GM06990 (cell line): ENCODE measurements at regions not wholly inside any gene's neighbourhood (a gene's known extent, or its start where the extent isn't known, plus 50 kb on each side); places are given as distances from the start of the nearest gene placed in this dataset.

Source experiments
- DNase-seq: peaks from one replicate; pipeline ENCODE4 v3.0.0-alpha.2; 2011; ENCODE audit not compliant: insufficient read length; ENCODE audit errors: extremely low read depth
- H3K27me3 ChIP-seq: replicated peaks from 2 replicates; pipeline ENCODE4 v1.6.0; 2011; ENCODE audit warnings: low read length; ENCODE audit not compliant: control insufficient read depth, insufficient read depth
- H3K36me3 ChIP-seq: 2 replicates; pipeline ENCODE4 v1.5.1; 2011; ENCODE audit warnings: low read length; ENCODE audit not compliant: control insufficient read depth, insufficient read depth
- H3K4me3 ChIP-seq: replicated peaks from 2 replicates; pipeline ENCODE4 v1.5.1; 2011; ENCODE audit warnings: low read depth, mild to moderate bottlenecking, control low read depth, low read length
- CTCF ChIP-seq: IDR thresholded peaks from 2 replicates; pipeline ENCODE4 v1.5.1; 2011; ENCODE audit warnings: low read length, control low read depth, mild to moderate bottlenecking, inconsistent platforms; ENCODE audit not compliant: insufficient read depth, poor library complexity, severe bottlenecking

DNA sequence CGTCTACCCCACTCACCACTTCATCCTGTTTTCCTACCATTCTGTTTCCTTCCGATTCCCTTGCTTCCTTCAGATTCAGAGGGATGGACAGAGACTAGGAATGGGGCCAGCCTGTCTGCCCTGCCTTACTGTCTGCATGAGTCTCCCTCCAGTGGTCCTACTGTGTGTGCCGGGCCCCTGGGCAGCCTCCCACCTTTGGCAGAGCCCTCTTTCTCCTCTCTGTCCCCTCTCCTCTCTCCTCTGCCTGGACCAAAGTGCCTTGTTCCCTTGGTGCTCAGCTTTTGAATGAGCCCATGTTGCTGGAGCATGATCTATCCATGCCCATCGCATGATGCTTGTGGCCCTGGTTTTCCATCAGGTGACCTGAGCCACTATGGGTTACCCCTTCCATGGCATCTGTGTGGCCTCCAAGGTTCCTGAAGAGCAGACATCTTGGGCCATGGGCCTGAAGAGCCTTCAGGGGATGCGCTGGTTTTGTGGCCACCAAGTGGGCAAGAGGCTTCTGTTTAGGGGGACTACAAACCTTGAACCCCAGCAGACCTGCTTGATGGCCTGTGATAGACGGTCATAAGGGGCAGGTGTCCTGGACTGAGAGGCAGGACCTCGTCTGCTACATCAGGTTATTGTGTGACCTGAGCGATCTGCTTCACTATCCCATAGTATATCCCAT lies 54.2 kb upstream of the BCL11B start:
- H3K4me3 ChIP-seq, result no peak overlapping the region
- no peaks in the 10 kb centered on the region for H3K27me3 ChIP-seq
- no peak for TF ChIP-seq CTCF
- no peaks in the 10 kb centered on the region for H3K36me3 ChIP-seq
- no peak for DNase-seq

DNA sequence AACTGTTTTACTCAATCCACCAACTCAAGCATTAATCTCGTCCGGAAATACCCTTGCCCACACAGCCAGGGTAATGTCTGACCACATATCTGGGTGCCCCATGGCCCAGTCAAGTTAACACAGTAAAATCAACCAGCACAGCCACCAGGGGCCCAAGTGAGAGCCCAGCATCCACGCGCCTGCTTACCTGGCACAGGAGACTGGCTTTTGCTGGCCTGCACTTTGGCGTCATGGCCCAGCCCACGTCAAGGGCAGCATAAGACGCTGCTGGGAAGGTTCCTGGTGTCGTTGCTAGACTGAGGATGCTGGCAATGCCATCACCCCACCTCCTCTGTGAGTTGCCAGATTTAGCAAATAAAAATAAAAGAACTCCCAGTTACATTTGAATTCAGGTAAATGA lies 53.6 kb upstream of the BCL11B start:
- H3K36me3 ChIP-seq, result no peaks in the 10 kb centered on the region
- DNase-seq, result no peak
- H3K4me3 ChIP-seq, result no peak overlapping the region
- H3K27me3 ChIP-seq, result no peaks in the 10 kb centered on the region
- no peak for TF ChIP-seq CTCF

DNA sequence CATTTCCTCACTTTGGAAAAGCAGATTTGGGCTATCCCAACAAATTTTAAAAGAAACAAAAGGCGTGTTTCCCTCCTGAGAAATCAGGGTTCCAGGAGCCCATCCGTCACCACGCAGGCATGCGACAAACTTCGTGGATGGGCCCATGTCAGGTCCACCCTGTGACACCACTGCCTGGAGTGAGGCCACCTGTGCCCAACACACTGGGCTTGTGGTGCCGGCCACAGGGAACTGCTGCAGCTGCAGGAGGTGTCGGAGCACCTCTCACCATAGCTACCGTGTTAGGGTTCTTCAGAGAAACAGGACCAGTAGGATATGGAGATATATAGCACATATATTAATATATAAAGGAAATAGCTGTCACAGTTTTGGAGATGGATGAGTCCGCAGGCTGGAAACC lies 53.0 kb upstream of the BCL11B start:
- no peaks in the 10 kb centered on the region for H3K36me3 ChIP-seq
- DNase-seq, result no peak
- TF ChIP-seq CTCF, result no peak

GRCh38 chr14:99324291-99324690 lies 52.3 kb upstream of the BCL11B start:
- no peaks in the 10 kb centered on the region for H3K36me3 ChIP-seq
- no peak for DNase-seq
- H3K27me3 ChIP-seq, result no peaks in the 10 kb centered on the region
- no peak for TF ChIP-seq CTCF
- no peak overlapping the region for H3K4me3 ChIP-seq

More for the DNA sequence above, 53.0 kb upstream of the BCL11B start:
- Histone ChIP-seq H3K27me3 (no peaks in the 10 kb centered on the region), H3K4me3 (no peak overlapping the region)

DNA sequence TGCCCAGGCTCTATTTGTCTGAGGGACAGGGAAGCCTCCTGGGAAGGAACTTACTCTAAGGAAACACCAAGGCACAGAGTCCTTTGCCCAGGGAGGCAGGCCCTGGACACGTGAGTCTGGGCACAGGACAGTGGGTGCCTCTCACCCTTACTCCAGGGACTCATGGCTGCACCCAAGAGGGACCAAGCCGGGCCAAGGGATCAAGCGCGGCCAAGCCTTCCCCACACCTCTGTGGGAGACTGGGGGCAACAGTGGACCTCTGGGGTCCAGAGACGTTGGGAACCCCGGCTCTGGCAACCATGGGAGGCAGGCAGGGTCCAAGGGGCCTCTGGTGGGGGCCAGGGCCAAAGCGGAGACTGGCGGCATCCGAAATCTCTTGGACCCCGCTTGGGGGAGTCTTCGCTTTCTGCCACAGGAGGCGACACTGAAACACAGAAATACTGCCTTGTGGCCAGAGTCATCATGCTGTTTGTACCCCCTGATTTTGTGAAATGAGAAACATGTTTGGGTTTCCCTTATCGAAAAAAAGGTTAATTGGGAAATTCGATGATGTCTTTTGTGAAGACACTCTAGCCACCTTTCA lies 51.7 kb upstream of the BCL11B start:
- Histone ChIP-seq H3K4me3 (no peak overlapping the region), H3K27me3 (no peaks in the 10 kb centered on the region), H3K36me3 (no peaks in the 10 kb centered on the region)
- DNase-seq, result no peak
- no peak for TF ChIP-seq CTCF
